Tibial nerve (tissue), 4 donors: ENCODE measurements at regions not wholly inside any gene's neighbourhood (a gene's known extent, or its start where the extent isn't known, plus 50 kb on each side); places are given as distances from the start of the nearest gene placed in this dataset.

Source experiments
- DNase-seq, 2 donors: peaks; one replicate each; pipeline ENCODE4 v3.0.0-alpha.2; 2019; ENCODE audit warnings: low spot score in 2 of 2
- H3K27ac ChIP-seq, 4 donors: fragments of 200-600 bp; sonication (generic) in 3 of 4; one replicate each; pipeline ENCODE4 v1.5.1; 2017 to 2019; ENCODE audit warnings: mild to moderate bottlenecking in 1 of 4
- H3K27me3 ChIP-seq, 2 donors: fragments of 200-600 bp; sonication (generic) in 1 of 2; one replicate each; pipeline versions ENCODE4 v1.5.1 to v1.6.0; 2017 to 2019
- H3K36me3 ChIP-seq, 3 donors: fragments of 200-600 bp; sonication (generic); one replicate each; pipeline ENCODE4 v1.5.1; 2018 to 2019
- H3K4me1 ChIP-seq, 4 donors: fragments of 200-600 bp; sonication (generic) in 3 of 4; one replicate each; pipeline ENCODE4 v1.5.1; 2017 to 2019
- H3K4me3 ChIP-seq, 4 donors: fragments of 200-600 bp; sonication (generic) in 3 of 4; one replicate each; pipeline ENCODE4 v1.5.1; 2017 to 2019; ENCODE audit warnings: mild to moderate bottlenecking in 1 of 4, moderate library complexity in 1 of 4
- H3K9me3 ChIP-seq, 4 donors: fragments of 200-600 bp; sonication (generic) in 3 of 4; one replicate each; pipeline ENCODE4 v1.5.1; 2017 to 2019
- CTCF ChIP-seq, 5 experiments: fragments of 200-600 bp in 3 of 5; fragments of 450-650 bp in 2 of 5; sonication (generic) in 3 of 5; IDR thresholded peaks; one replicate each; pipeline ENCODE4 v1.5.1; 2016 to 2019; ENCODE audit warnings: antibody characterized with exemption in 5 of 5, mild to moderate bottlenecking in 3 of 5, moderate library complexity in 2 of 5
- EP300 ChIP-seq, 2 donors: sonication (generic); formaldehyde crosslinking; IDR thresholded peaks; one replicate each; pipeline ENCODE4 v1.6.1; 2017; ENCODE audit warnings: antibody characterized with exemption in 2 of 2, mild to moderate bottlenecking in 1 of 2
- POLR2A ChIP-seq, 2 donors: fragments of 450-650 bp; IDR thresholded peaks; one replicate each; pipeline ENCODE4 v1.6.1; 2017; ENCODE audit warnings: antibody characterized with exemption in 2 of 2, mild to moderate bottlenecking in 2 of 2, moderate library complexity in 2 of 2
- WGBS, 2 donors: methylation state at CpG; one replicate each; pipeline ENCODE4 v1.1.5; 2018; 5-methylcytosine and 5-hydroxymethylcytosine counted together

DNA sequence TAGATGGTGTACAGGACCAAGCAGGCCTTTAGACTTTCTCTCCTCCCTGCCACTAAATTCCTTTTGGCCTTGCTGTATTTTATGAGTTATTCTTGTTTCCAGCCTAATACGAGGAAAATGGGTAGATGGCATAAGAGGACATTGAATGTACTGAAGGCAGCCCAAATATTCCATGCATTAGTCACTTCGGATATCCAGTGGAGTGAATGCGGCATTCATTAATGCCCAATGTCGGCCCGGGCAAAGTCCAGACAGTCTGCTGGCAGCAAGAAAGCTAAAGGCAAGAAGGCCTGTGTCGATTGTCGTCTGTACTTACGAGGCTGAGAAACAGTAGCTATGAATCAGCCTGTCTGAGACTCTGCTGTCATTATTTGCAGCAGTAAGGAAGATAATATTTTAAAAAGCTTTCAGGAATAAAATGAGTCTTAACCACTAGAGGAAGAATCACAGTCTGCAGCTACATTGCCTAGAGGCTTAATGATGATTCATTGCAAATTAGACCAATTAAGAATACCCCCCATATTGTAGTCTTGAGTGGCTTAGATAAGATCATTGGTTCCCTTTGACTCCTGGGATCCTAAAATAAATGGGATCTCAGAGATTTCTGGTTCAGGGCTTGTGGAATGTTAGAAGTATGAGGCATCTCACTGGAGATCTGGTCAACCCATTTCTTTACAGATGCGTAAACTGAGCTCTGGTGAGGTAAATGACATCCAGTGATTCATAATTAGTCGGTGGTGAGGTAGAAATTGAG, 534.1 kb upstream of the JAG1 start:
- Histone ChIP-seq H3K9me3 (no peaks in the 10 kb centered on the region), H3K27me3 (no peaks in the 10 kb centered on the region), H3K36me3 (no peaks in the 10 kb centered on the region), H3K4me1 (peaks cover 0 to 27% (median 0%) of the 10 kb centered on the region in 4 donors), H3K4me3 (no peak overlapping the region), H3K27ac (no peak overlapping the region)
- DNase-seq: no peak
- TF ChIP-seq EP300 (IDR thresholded peaks at IDR 0.05) (peak in 1 of 2 donors; percentile 47), CTCF (IDR thresholded peaks at IDR 0.05) (no peak), POLR2A (IDR thresholded peaks at IDR 0.05) (no peak)
- WGBS, 2 donors: 49 to 53% methylated on average over 10 of the region's 10 CpGs

DNA sequence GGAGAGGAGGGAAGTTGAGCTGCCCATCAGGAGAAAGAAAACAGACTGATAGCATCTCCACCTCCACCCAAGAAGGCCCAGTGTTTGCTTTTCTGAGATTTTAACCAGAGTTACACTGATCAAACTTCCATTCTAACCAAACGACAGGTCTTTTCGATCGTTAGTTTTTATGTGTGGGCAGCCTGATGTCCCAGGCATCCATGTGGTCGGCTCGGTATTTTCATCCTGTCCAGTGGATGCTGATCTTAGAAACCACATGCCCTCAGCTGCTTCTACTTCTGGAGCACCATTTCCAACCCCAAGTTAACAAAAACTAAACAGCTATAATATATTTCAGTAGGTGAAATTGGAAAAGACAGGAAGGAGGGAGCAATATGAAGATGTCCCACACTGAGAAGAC, 536.8 kb upstream of the JAG1 start:
- Histone ChIP-seq H3K27ac (no peak overlapping the region), H3K4me3 (no peak overlapping the region)
- 94 to 95% methylated on average over 5 of the region's 5 CpGs for WGBS, 2 donors

GRCh38 chr20:11212272-11212671, 538.5 kb upstream of the JAG1 start:
- H3K27me3 ChIP-seq: no peaks in the 10 kb centered on the region
- peaks cover 0 to 23% (median 2%) of the 10 kb centered on the region in 4 donors for H3K4me1 ChIP-seq
- no peaks in the 10 kb centered on the region for H3K36me3 ChIP-seq
- no peak for DNase-seq
- 90 to 91% methylated on average over 3 of the region's 3 CpGs for WGBS, 2 donors
- no peak for TF ChIP-seq CTCF (IDR thresholded peaks at IDR 0.05)
- TF ChIP-seq POLR2A (IDR thresholded peaks at IDR 0.05): no peak
- no peak for TF ChIP-seq EP300 (IDR thresholded peaks at IDR 0.05)
- no peak overlapping the region for H3K4me3 ChIP-seq
- no peaks in the 10 kb centered on the region for H3K9me3 ChIP-seq
- no peak overlapping the region for H3K27ac ChIP-seq

More for the DNA sequence above, 536.8 kb upstream of the JAG1 start:
- H3K27me3 ChIP-seq: no peaks in the 10 kb centered on the region
- TF ChIP-seq CTCF (IDR thresholded peaks at IDR 0.05) (no peak), EP300 (IDR thresholded peaks at IDR 0.05) (no peak), POLR2A (IDR thresholded peaks at IDR 0.05) (no peak)
- no peaks in the 10 kb centered on the region for H3K36me3 ChIP-seq
- H3K9me3 ChIP-seq: no peaks in the 10 kb centered on the region
- DNase-seq: no peak
- peaks cover 0 to 18% (median 0%) of the 10 kb centered on the region in 4 donors for H3K4me1 ChIP-seq

- 66 to 79% methylated on average over 5 of the region's 5 CpGs for WGBS, 2 donors
- H3K4me3 ChIP-seq: no peak overlapping the region
- no peak overlapping the region for H3K27ac ChIP-seq
- no peaks in the 10 kb centered on the region for H3K27me3 ChIP-seq
- peaks cover 0 to 22% (median 2%) of the 10 kb centered on the region in 4 donors for H3K4me1 ChIP-seq
- H3K9me3 ChIP-seq: no peaks in the 10 kb centered on the region
- no peak for DNase-seq
- H3K36me3 ChIP-seq: no peaks in the 10 kb centered on the region
- TF ChIP-seq EP300 (IDR thresholded peaks at IDR 0.05) (no peak), POLR2A (IDR thresholded peaks at IDR 0.05) (no peak), CTCF (IDR thresholded peaks at IDR 0.05) (no peak)
Measured at GRCh38 chr20:11212902-11213301, 539.1 kb upstream of the JAG1 start.

GRCh38 chr20:11214256-11214840, 540.5 kb upstream of the JAG1 start:
- Histone ChIP-seq H3K36me3 (no peaks in the 10 kb centered on the region), H3K4me1 (peaks cover 0 to 14% (median 2%) of the 10 kb centered on the region in 4 donors), H3K27me3 (no peaks in the 10 kb centered on the region), H3K4me3 (no peak overlapping the region), H3K27ac (no peak overlapping the region), H3K9me3 (no peaks in the 10 kb centered on the region)
- WGBS, 2 donors: 70 to 72% methylated on average over 6 of the region's 6 CpGs
- TF ChIP-seq CTCF (IDR thresholded peaks at IDR 0.05) (no peak), POLR2A (IDR thresholded peaks at IDR 0.05) (no peak), EP300 (IDR thresholded peaks at IDR 0.05) (no peak)
- DNase-seq: no peak
